ENCODE measurements at regions not wholly inside any gene's neighbourhood (a gene's known extent, or its start where the extent isn't known, plus 50 kb on each side); places are given as distances from the start of the nearest gene placed in this dataset.

DNA sequence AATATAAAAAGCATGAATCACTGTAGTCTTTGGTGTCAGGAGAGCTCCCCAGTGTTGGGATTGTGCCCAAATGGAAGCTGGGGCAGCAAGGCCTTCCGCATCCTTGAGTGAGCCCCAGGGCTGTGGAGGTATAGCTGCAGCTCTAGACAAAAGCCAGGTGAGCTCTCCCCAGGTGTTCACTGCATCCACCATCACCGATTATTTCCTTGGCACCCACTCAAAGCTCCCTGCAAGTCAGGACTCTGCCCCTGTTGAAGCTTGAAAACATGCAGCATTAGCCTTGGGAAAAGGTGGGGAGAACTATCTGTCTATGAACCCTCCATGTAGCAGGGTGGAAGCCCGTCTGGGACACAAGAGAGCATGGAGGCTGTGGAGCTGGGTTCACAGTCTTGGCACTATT is 228.8 kb downstream of the BMP7 start:
- TF ChIP-seq, protein P1, sequence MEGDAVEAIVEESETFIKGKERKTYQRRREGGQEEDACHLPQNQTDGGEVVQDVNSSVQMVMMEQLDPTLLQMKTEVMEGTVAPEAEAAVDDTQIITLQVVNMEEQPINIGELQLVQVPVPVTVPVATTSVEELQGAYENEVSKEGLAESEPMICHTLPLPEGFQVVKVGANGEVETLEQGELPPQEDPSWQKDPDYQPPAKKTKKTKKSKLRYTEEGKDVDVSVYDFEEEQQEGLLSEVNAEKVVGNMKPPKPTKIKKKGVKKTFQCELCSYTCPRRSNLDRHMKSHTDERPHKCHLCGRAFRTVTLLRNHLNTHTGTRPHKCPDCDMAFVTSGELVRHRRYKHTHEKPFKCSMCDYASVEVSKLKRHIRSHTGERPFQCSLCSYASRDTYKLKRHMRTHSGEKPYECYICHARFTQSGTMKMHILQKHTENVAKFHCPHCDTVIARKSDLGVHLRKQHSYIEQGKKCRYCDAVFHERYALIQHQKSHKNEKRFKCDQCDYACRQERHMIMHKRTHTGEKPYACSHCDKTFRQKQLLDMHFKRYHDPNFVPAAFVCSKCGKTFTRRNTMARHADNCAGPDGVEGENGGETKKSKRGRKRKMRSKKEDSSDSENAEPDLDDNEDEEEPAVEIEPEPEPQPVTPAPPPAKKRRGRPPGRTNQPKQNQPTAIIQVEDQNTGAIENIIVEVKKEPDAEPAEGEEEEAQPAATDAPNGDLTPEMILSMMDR (IDR thresholded peaks at IDR 0.05; ENCODE audit: low read depth, low read length, poor library complexity, severe bottlenecking) = no peak
- no peak for TF ChIP-seq EZH2phosphoT487 (IDR thresholded peaks at IDR 0.05; ENCODE audit: borderline replicate concordance, low read length)
